Bone marrow (tissue), 2 donors: ENCODE measurements at regions not wholly inside any gene's neighbourhood (a gene's known extent, or its start where the extent isn't known, plus 50 kb on each side); places are given as distances from the start of the nearest gene placed in this dataset.
"Not testable (repeated sequence)": the region's sequence is repeated elsewhere in the genome, so short reads cannot be mapped to it uniquely, and the experiment has no call there.

Experiments
- DNase-seq, 2 donors: peaks; one replicate each; lab custom pipeline; 2025; lab: John Stamatoyannopoulos, UW

DNA sequence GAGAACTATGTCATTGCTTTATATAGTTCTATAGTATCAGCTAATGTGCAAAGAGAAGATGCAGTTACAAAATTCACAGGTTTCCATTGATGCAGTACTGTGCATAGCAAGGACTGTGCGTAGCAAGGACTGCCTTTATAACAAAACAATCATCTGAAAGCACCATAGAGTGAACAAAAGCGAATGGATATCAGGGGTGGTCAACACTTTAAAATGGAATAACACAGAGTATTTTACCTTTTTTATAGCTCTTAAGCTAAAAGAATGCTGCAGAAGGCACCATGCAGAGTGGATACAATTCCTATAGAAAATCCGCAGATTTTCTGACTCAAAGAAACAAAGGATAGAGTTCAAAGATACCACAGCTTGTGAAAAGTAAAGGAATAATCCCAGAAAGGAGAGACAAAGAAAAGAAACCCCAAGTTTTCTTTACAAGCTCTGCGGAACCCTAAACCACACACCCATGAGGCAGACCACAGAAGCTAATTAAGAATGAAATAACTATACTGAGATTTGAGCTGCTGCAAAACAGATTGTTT is 229.9 kb upstream of the DTNA start:
- DNase-seq = no peak

DNA sequence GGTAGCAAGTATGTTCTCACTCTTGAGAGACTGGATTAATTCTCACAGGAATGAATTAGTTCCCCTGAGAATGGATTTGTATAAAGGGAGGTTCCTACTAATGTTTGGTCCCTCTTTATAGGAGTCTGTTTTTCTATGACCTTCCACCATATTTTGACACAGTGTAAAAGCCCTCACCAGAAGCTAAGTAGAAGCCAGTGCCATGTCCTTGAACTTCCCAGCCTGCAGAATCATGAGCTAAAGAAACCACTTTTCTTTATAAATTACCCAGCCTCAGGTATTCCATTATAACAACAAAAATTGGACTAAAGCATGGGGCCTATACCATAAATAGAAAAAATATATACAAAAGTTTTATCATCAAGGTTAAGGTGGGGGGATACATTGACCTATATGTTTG is 227.9 kb upstream of the DTNA start:
- no peak for DNase-seq

DNA sequence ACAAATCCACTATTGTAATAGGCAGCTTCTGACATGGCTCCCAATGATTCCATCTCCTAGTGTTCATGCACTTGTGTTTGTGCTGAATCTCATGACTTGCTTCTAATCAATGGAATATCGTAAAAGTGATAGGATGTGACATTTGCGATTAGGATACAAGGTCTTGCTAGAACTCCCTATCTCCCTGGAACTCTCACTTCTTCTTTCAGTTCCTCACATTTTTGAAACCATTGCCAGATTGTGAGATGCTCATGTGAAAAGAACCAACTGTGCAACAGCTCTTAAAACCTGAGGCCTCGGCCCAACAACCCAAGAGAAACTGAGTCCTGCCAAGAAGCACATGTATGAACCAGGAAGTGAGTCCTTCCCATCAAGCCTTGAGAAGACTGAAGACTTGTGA is 226.9 kb upstream of the DTNA start:
- no peak for DNase-seq

DNA sequence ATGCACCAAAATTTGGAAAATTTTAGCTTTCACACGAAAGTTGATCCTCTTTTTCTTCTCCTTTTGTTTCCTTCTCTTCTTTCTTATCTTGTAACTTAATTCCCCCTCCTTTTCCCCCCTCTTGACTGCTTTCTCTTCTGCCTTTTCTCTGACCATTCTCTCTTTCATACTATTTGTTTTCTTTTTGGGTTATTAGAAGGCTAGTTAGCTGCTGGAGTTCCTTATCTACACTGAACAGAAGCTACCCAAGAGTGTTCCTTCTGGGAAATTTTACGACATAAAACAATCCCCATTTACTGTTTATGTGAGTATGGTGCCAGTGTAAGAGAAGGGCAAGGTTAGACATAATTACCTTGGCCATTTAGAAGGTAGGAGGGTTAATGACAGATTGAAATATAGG is 218.4 kb upstream of the DTNA start:
- no peak for DNase-seq

DNA sequence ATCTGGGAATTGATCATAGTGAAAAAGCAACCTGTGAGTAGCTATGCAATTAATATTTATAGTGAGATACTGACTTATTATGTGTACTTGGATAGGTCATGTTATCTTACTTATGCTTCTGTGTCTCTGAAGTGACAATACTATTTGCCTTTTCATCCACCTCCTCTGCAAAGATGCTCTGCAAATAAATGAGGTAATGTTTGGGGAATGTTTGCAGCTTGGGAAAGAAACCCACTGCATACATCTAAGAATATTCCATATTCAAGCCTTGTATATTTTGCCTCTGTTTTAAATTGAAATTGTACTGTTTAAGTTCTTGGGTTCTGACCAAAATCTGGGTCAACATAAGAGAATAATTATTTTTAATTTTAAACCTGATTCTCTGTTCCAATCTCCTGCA is 217.4 kb upstream of the DTNA start:
- DNase-seq = no peak

DNA sequence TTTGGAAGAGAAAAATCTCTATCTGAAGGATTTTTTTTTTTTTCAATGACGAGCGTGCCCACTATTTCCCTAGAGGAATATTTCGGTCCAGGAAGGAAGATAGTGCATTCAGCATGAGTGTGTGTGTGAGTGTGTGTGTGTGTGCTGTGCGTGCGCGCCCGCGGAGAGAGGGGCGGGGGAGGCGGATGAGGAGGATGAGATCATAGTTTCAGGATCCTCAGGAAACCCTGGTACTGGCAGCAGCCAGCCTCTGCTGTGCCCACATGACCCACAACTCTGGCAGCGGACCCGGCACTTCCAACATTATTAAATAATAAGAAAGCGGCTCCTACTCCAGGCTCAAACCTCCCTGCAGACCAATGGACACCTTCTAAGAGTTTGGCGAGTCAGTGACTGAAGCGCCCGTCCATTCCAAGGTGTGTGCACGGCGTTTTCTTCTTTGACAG is 217.0 kb upstream of the DTNA start:
- DNase-seq = no peak

DNA sequence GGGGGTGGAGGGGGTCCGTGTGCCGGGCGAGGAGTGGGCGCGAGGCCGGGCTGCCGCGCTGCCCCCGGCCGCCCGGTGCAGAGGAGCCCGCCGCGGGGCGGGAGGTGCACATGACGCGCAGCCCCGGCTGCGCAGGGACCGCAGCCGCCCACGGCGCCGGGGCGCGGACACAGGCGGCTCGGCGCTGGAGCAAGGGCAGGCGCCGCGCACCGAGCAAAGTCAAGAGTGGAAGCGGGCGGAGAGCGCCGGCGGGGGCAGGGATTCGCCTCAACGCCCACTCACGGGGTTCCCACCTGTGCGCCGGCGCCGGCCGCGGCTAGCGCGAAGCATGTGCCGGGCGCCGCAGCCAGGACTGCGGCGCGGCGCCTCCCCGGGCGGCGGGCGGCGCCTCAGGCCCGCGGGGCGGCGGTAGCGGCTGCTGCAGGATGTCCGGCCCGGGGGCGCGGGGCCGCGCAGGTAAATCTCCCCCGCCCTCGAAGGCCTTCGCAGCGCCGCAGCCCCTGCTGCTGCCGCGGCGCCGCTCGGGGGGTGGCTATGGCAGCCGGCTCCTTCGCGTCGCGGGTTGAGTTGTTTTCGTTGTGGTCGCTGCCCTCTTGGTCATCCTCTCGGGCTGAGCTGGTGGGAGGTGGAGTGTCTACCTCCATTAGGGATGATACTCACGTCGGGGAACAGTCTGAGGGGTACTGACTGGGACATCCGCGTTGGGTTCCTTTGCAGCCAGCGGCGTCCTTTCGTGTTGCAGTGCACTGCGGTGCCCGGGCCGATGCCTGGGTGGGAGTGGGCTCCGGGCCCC is 216.3 kb upstream of the DTNA start:
- no peak for DNase-seq

DNA sequence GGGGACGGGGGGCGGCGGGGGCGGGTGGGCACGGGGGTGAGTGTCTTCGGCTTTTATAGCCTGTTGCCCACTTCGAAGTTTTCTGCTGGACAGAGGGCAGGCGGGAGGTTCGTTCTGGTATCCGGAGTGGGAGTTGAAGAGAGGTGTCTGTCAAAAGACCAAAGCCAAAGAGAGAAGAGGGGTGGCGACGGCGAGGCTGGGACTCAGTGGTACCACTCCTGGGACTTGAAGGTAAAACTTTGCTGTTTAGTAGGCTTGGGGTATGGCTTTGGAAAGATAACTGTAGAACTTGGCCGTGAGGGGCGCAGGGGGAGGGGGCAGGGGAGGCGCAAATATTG is 215.8 kb upstream of the DTNA start:
- no peak for DNase-seq

DNA sequence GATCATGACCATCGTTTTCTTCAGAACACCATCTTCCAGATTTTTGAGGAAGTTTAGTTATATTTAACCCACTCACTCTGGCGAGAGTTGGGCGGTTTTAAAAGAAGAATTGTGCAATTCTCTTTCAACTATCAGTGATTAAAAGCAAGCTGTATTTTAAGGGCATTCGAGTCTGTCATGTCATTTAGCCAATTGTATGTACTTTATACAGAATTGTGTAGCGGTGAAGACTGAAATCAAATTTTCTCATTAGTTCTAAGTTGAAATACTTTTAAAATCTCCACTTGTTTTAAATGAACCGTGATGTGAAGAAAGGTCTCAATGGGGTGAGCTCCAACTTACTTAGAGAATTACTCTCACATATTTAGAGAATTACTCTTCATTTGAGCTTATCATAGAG is 214.6 kb upstream of the DTNA start:
- no peak for DNase-seq

DNA sequence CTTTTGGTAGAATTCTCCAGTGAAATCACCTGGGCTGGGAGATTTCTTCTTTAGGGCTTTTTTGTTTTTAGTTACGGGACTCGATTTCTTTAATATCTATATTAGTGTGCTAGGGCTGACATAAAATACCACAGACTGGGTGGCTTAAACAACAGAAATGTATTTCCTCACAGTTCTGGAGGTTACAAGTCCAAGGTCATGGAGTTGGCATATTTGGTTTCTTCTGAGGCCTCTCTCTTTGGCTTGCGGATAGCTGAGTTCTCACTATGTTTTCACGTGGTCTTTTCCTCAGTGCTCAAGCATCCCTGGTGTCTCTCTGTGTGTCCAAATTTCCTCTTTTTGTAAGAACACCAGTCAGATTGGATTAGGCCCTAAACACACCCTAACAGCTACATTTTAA is 208.5 kb upstream of the DTNA start:
- DNase-seq = no peak

DNA sequence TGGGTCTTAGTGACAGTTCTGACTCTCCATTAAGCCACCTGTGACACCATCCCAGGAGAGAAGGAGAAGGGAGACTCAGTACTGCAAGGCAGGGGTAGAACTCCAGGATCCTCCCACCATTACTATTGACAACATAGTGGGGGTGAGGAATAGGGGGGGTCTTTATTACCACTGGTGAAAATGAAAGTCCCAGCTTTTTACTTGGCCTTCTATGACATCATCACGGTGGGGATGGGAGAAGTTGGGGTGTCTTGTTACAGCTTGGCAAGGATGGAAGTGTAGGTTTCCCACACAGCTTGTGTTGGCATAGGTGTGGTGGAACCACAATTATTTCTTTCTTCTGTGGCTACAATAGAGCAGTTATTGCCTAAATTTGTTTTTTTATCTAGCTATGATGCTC is 203.9 kb upstream of the DTNA start:
- no peak for DNase-seq

DNA sequence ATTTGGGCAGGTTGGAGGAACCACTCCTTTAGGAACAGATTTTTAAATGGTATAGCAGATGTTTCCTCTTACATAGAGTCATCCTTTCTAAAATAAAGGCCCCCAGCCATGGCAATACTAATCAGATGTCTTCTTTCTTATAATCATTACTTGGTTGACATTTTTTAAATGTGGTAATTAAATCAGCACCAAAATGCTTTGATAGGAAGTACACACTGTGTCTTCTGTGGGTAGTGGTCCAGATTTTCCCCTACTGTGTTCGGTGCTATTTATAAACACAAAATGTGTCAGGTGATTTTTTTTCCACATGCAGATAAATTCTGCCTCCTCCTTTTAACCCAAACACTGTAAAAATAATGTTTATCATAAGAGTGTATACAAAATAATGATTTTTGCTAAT is 200.9 kb upstream of the DTNA start:
- no peak for DNase-seq

DNA sequence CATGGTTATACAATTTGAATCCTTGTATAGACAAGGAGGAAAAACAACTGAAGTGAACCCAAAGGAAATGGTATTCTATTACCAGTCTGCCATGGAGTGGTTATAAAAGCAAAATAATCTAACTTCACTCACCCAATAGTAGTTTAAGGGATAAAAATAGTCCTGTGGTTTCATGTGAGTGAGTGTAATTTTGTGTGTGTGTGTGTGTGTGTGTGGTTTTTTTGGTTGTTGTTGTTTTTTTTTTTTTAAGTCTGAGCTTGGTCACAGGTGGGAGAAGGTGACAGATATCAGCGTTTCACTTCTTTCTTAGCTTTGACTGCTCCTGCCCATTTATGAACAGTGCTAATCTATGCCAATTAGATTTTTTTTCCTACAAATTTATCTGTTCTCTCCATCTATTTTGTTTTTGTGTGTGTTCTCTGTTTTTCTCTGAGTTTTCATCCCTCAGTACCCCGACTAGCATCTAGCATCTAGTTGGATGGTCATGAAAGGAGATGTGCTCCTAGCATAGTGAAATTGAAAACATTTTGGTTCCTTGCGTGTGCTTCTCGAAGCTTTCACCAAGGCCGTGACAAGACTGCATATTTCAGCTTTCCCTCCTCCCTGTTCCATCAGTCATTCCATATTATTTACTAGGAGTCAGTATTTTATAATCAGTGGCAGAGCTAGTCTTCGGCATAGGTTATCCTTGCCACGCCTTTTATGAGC is 200.1 kb upstream of the DTNA start:
- no peak for DNase-seq

DNA sequence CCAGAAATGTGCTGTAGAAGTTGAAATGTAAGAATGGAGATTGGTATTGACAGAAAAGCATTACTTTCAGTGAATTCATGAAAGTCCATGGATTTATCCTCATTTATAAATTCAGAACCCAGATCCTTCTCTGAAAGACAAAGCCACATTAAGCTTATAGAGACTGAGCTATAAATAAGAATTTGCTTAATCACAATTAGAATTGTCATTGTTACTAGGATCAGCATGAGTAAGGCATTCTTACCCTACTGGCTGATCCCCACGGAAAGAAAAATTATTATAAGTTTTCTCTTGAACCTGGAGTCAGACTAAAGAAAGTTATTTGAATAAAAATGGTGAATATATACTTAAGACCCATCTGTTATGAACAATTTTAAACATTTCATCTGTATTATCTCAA is 199.2 kb upstream of the DTNA start:
- DNase-seq = no peak

DNA sequence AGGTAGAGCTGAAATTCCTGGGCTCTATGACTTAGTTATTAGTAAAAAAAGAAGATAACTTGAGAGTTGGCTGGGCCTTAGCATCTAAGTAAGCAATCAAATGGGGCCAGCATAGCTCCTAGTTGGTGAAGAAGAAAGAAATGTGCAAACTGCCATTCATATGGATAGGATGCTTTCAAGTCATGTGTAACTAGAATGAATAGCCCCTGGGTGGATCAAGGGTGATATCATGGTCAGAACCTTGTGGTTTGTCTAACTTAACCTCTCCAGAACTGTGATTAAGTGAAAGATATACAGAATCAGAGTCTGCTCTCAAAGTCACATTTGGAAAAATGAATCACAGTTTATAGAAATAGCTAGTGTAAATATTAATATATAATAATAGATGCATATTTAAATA is 198.7 kb upstream of the DTNA start:
- no peak for DNase-seq

DNA sequence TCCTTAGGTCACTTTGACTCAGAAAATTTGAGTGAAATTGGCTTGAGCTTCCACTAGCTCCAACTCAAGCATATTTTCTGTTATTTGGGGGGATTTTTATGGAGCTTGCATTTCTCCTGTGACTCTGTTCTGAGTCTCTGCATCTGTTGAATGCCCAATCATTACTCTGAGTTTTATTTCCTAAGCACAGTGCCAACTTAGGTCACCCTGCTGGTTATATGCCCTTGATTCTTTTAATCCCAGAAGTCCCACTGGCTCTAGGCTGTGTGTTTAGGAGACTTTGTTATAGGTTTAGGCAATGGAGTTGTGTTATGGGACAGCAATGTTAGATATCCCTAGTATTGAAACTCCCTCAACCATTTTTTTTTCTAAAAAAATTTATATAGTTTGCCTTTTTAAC is 198.2 kb upstream of the DTNA start:
- no peak for DNase-seq

DNA sequence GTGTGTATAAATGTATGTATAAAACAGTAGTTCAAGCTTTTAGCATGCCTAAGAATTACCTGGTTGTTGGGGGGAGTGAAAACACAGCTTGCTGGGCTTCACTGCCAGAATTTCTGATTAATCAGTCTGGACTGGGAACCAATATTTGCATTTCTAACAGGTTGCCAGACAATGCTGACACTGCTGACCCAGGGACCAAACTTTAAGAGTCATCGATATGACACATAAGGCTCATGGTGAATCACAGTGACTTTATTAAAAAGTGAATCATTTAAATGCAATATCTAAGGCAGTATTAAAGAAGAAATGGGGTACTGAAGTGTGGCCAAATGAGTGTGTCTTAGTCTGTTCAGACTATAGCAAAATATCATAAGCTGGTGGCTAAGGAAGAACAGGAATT is 195.9 kb upstream of the DTNA start:
- no peak for DNase-seq

DNA sequence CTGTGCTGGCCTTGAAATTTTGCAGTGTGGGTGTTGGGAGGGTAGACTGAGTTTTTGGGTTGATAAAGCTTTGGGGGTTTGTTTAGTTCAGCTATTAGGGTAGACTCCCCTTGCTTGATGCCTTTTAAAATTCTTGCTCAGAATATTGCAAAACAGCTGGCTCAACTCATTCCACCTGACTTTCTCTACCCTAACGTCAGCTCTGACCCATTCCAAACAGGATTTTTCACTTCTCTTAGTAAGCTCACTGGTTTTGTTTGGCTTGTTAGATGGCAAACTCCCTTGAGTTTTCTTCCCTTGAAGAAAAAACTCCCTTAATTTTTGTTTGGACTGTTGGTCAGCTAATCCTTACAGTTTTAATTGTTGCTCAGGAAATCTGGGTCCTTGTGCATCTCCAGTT is 195.1 kb upstream of the DTNA start:
- no peak for DNase-seq

DNA sequence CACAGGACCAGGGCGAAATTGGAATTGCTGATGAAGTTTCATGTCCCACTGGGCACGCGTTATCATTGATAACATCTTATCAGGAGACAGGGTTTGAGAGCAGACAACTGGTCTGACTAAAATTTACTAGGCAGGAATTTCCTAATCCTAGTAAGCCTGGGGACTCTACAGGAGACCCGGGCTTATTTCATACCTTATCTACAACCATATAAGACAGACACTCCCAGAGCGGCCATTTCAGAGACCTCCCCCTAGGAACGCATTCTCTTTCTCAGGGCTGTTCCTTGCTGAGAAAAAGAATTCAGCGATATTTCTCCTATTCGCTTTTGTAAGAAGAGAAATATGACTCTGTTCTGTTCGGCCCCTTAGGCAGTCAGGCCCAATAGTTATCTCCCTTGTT is 193.7 kb upstream of the DTNA start:
- not testable (repeated sequence) for DNase-seq

DNA sequence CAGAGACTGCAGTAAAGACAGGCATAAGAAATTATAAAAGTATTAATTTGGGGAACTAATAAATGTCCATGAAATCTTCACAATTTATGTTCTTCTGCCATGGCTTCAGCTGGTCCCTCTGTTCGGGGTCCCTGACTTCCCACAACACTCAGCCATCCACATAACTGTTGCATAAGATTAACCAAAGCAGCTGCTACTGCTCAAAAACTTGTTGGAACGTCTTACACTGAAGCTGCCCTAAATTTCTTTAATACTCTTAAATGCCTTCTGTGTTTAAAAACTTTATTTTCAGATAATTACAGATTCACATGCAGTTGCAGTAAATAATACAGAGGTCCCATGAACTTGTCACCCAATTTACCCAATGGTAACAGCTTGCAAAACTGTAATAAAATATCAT is 193.1 kb upstream of the DTNA start:
- not testable (repeated sequence) for DNase-seq

DNA sequence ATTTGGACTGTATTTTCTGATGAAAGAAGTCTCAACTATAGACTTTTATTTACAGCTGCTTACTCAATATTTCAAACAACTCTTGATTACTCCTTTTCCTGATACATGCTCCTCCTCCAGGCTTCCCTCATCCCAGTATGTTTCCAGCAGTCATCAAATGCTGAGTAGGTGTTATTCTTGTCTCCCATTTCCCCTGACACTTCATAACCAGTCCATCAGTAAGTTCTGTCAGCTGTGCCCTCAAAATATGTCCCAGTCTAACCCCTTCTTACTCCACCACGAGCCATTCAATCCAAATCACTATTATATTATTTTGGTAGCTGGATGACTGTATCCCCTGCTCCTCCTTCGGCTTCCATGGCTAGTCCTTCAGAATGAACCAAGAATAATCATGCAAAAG is 189.1 kb upstream of the DTNA start:
- DNase-seq = no peak

DNA sequence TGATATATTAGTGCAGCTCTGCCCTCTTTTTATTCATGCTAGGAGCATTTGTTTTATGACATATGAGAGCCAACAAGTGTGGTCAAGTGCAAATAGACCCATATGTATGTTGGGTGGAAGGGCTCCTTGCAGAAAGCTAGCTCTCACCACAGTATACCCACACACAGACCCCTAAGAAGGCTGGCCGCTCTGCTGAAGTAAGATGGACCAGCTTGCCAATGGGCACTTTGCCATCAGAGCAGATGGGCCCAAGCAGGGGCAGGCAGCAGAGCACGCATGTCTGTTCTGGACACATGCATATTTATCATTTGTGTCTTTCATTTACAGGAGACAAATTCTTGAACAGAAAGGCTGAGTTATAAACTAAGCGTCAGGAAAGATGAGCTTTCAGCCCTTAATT is 187.5 kb upstream of the DTNA start:
- DNase-seq = no peak

DNA sequence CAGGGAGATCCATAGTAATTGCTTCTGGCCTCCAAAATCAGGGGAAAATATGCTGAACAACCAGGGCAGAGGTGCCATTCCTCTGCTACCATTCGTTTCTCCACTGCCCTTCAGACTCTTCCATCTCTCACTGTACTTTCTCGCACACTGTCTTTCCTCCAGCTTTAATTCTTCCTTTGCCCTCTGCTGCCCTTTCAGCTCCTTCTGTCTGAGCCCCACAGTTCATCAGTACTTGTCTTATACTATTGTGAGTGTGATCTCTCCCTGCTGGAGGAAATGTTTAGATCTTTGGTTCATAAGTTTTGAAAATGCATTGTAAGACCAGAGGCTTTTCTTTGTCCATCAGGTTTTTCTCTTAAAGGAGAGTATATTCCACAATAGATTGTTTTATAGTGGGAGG is 184.9 kb upstream of the DTNA start:
- no peak for DNase-seq

DNA sequence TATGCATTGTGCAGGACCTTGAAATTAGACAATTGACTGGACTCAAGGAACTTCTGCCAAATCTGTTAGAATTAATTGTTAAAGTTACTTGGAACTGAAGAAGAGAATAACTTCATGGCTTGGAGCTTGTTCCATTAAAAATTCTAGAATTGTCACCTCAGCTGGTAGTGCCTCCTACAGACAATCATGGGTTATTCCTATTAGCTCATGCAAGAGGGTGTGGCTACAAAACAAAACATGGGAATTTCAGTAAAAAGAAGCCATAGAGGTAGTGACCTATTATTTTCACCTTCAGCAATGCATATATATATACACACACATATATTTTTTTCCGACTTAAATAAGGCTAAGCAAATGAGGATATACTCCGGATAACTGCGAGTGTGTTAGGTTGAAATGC is 181.9 kb upstream of the DTNA start:
- no peak for DNase-seq
